ENCODE measurements at regions not wholly inside any gene's neighbourhood (a gene's known extent, or its start where the extent isn't known, plus 50 kb on each side); places are given as distances from the start of the nearest gene placed in this dataset.

DNA sequence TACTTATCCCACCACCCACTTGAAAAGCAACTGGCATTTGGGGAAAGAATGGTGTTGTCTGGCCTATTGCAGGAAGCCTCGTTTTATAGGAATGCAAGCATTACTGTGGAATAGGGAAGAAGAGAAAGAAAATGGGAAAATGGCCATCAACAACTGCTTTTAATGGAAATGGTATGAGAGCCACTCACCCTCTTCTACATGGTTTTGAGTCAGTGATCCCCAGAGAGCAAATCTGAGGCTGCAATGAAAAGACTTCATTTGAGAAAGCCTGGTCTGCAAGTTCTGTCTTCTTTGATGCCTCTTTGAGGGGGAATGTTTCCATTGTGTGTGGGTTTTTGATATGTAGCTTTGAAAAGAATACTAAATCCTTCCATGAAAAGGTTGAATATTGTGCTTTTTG, 172.3 kb upstream of the HDDC2 start:
- no peak for TF ChIP-seq POLR2A (IDR thresholded peaks at IDR 0.05; ENCODE audit: control extremely low read depth in 1 of 2, low read depth in 2 of 2, low read length in 2 of 2)
- TF ChIP-seq POLR2AphosphoS5 (IDR thresholded peaks at IDR 0.05; ENCODE audit: low read depth, low read length), result no peak
- TF ChIP-seq RAD21 (IDR thresholded peaks at IDR 0.05 in 1 of 2, conservative IDR thresholded peaks at IDR 0.05 in 1 of 2; ENCODE audit: low read depth in 2 of 2, low read length in 2 of 2), result no peak
- TF ChIP-seq CHD2 (IDR thresholded peaks at IDR 0.05; ENCODE audit: low read length), result no peak
- no peak for TF ChIP-seq SIN3A (conservative IDR thresholded peaks at IDR 0.05 in 1 of 2, IDR thresholded peaks at IDR 0.05 in 1 of 2; ENCODE audit: low read depth in 1 of 2, low read length in 2 of 2)
- TF ChIP-seq, protein P1, sequence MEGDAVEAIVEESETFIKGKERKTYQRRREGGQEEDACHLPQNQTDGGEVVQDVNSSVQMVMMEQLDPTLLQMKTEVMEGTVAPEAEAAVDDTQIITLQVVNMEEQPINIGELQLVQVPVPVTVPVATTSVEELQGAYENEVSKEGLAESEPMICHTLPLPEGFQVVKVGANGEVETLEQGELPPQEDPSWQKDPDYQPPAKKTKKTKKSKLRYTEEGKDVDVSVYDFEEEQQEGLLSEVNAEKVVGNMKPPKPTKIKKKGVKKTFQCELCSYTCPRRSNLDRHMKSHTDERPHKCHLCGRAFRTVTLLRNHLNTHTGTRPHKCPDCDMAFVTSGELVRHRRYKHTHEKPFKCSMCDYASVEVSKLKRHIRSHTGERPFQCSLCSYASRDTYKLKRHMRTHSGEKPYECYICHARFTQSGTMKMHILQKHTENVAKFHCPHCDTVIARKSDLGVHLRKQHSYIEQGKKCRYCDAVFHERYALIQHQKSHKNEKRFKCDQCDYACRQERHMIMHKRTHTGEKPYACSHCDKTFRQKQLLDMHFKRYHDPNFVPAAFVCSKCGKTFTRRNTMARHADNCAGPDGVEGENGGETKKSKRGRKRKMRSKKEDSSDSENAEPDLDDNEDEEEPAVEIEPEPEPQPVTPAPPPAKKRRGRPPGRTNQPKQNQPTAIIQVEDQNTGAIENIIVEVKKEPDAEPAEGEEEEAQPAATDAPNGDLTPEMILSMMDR (IDR thresholded peaks at IDR 0.05; ENCODE audit: control extremely low read depth in 1 of 3, insufficient read depth in 1 of 3, low read depth in 1 of 3, low read length in 3 of 3), result no peak

Measured in H1 (cell line).